Erythroblast (primary cell): ENCODE measurements at regions not wholly inside any gene's neighbourhood (a gene's known extent, or its start where the extent isn't known, plus 50 kb on each side); places are given as distances from the start of the nearest gene placed in this dataset.
"Not testable (repeated sequence)": the region's sequence is repeated elsewhere in the genome, so short reads cannot be mapped to it uniquely, and the experiment has no call there.

Experiments
- DNase-seq, 2 experiments: peaks; one replicate each; lab custom pipeline; 2025; lab: John Stamatoyannopoulos, UW
- GATA1 ChIP-seq: IDR thresholded peaks from 2 replicates; pipeline ENCODE4 v1.6.1; 2011; ENCODE audit warnings: low read depth, mild to moderate bottlenecking, control low read depth, low read length, moderate library complexity
- POLR2A ChIP-seq: IDR thresholded peaks from 2 replicates; pipeline ENCODE4 v1.6.1; 2011; ENCODE audit warnings: mild to moderate bottlenecking, low read length

GRCh38 chr1:208683141-208683540 lies 439.0 kb upstream of the PLXNA2 start:
- DNase-seq: no peak
- TF ChIP-seq POLR2A: no peak
- no peak for TF ChIP-seq GATA1

- no peak for TF ChIP-seq POLR2A
- no peak for TF ChIP-seq GATA1
- DNase-seq: no peak
These were observed 440.0 kb upstream of the PLXNA2 start for GRCh38 chr1:208684192-208684591.

GRCh38 chr1:208686592-208686991 lies 442.4 kb upstream of the PLXNA2 start:
- DNase-seq: no peak
- TF ChIP-seq GATA1 (no peak), POLR2A (no peak)

GRCh38 chr1:208688656-208689315 lies 444.6 kb upstream of the PLXNA2 start:
- DNase-seq: no peak

GRCh38 chr1:208691012-208691411 lies 446.8 kb upstream of the PLXNA2 start:
- TF ChIP-seq GATA1: no peak
- no peak for TF ChIP-seq POLR2A
- no peak for DNase-seq

More at GRCh38 chr1:208688656-208689315, 444.6 kb upstream of the PLXNA2 start:
- TF ChIP-seq GATA1 (no peak), POLR2A (no peak)

GRCh38 chr1:208709981-208710380 lies 465.8 kb upstream of the PLXNA2 start:
- TF ChIP-seq GATA1 (no peak), POLR2A (no peak)
- no peak for DNase-seq

GRCh38 chr1:208714323-208714722 lies 470.1 kb upstream of the PLXNA2 start:
- peak; percentile 55 to 63 for DNase-seq
- TF ChIP-seq GATA1 (no peak), POLR2A (no peak)

GRCh38 chr1:208717525-208717924 lies 473.3 kb upstream of the PLXNA2 start:
- no peak for DNase-seq

GRCh38 chr1:208722592-208722991 lies 478.4 kb upstream of the PLXNA2 start:
- TF ChIP-seq POLR2A: no peak
- no peak for TF ChIP-seq GATA1
- DNase-seq: no peak

More at GRCh38 chr1:208717525-208717924, 473.3 kb upstream of the PLXNA2 start:
- TF ChIP-seq GATA1 (no peak), POLR2A (no peak)

GRCh38 chr1:208724079-208724478 lies 479.9 kb upstream of the PLXNA2 start:
- TF ChIP-seq POLR2A: no peak
- TF ChIP-seq GATA1: no peak
- DNase-seq: no peak

GRCh38 chr1:208728815-208729214 lies 484.6 kb upstream of the PLXNA2 start:
- no peak for TF ChIP-seq GATA1
- no peak for TF ChIP-seq POLR2A
- no peak for DNase-seq

GRCh38 chr1:208731981-208732821 lies 488.0 kb upstream of the PLXNA2 start:
- DNase-seq: no peak
- TF ChIP-seq GATA1 (no peak), POLR2A (no peak)

GRCh38 chr1:208737161-208737560 lies 493.0 kb upstream of the PLXNA2 start:
- DNase-seq: no peak
- TF ChIP-seq GATA1 (no peak), POLR2A (no peak)

GRCh38 chr1:208737922-208738321 lies 493.7 kb upstream of the PLXNA2 start:
- TF ChIP-seq GATA1 (no peak), POLR2A (no peak)

GRCh38 chr1:208739636-208740035 lies 495.5 kb upstream of the PLXNA2 start:
- DNase-seq: not testable (repeated sequence)

More at GRCh38 chr1:208737922-208738321, 493.7 kb upstream of the PLXNA2 start:
- DNase-seq: no peak
